GM23338 (cell line): ENCODE measurements at regions not wholly inside any gene's neighbourhood (a gene's known extent, or its start where the extent isn't known, plus 50 kb on each side); places are given as distances from the start of the nearest gene placed in this dataset.

Experiments used
- ATAC-seq: fragments of 200-7000 bp; cut with Tn5 transposase; 3 replicates; pipeline ENCODE4 v1.9.1; 2020
- DNase-seq: peaks from one replicate; pipeline ENCODE4 v3.0.0-alpha.2; 2015; ENCODE audit warnings: low spot score
- H2AFZ ChIP-seq: fragments of 200-600 bp; sonication (generic); 2 replicates; pipeline ENCODE4 v1.8.0; 2016; ENCODE audit warnings: antibody characterized with exemption, mild to moderate bottlenecking, moderate library complexity
- H3F3A ChIP-seq: fragments of 200-600 bp; sonication (generic); replicated peaks from 2 replicates; pipeline ENCODE4 v1.8.0; 2017; ENCODE audit warnings: antibody characterized with exemption, mixed run types, low read depth
- H3K27ac ChIP-seq: fragments of 200-600 bp; sonication (generic); 2 replicates; pipeline ENCODE4 v1.6.1; 2016; ENCODE audit warnings: low read depth
- H3K27me3 ChIP-seq: fragments of 200-600 bp; sonication (generic); 2 replicates; pipeline ENCODE4 v1.8.0; 2016; ENCODE audit warnings: mild to moderate bottlenecking, mixed run types, moderate library complexity; ENCODE audit not compliant: insufficient read depth
- H3K36me3 ChIP-seq: fragments of 200-600 bp; sonication (generic); 2 replicates; pipeline ENCODE4 v1.8.0; 2016; ENCODE audit warnings: mild to moderate bottlenecking; ENCODE audit not compliant: insufficient read depth
- H3K4me1 ChIP-seq: fragments of 200-600 bp; sonication (generic); 2 replicates; pipeline ENCODE4 v1.8.0; 2016; ENCODE audit warnings: mild to moderate bottlenecking, moderate library complexity; ENCODE audit not compliant: insufficient read depth
- H3K4me2 ChIP-seq: fragments of 200-600 bp; sonication (generic); 2 replicates; pipeline ENCODE4 v1.7.1; 2017; ENCODE audit warnings: mixed run types
- H3K4me3 ChIP-seq: fragments of 200-600 bp; sonication (generic); 2 replicates; pipeline ENCODE4 v1.6.1; 2016; ENCODE audit warnings: mixed run types
- H3K79me2 ChIP-seq: fragments of 200-600 bp; sonication (generic); replicated peaks from 2 replicates; pipeline ENCODE4 v1.8.0; 2017; ENCODE audit warnings: mild to moderate bottlenecking; ENCODE audit not compliant: insufficient read depth
- H3K9me2 ChIP-seq: fragments of 200-600 bp; sonication (generic); 2 replicates; pipeline ENCODE4 v1.8.0; 2017; ENCODE audit not compliant: insufficient read depth
- H4K20me1 ChIP-seq: fragments of 200-600 bp; sonication (generic); replicated peaks from 2 replicates; pipeline ENCODE4 v1.8.0; 2017; ENCODE audit warnings: mild to moderate bottlenecking; ENCODE audit not compliant: insufficient read depth
- H3K27ac Mint-ChIP-seq: 2 replicates; pipeline ENCODE4 v1.8.0; 2020; ENCODE audit warnings: inconsistent platforms, mild to moderate bottlenecking, moderate library complexity, mixed read lengths
- H3K27me3 Mint-ChIP-seq: 3 replicates; pipeline ENCODE4 v1.8.0; 2022; ENCODE audit warnings: low read depth, mild to moderate bottlenecking, moderate library complexity, mixed read lengths, inconsistent platforms; ENCODE audit not compliant: insufficient read depth, poor library complexity
- H3K36me3 Mint-ChIP-seq: 3 replicates; pipeline ENCODE4 v1.8.0; 2021; ENCODE audit warnings: low read depth, mild to moderate bottlenecking, inconsistent platforms, moderate library complexity, mixed read lengths
- H3K4me1 Mint-ChIP-seq: 3 replicates; pipeline ENCODE4 v1.8.0; 2020; ENCODE audit warnings: mild to moderate bottlenecking, inconsistent platforms, mixed read lengths
- H3K4me3 Mint-ChIP-seq: 3 replicates; pipeline ENCODE4 v1.8.0; 2021; ENCODE audit warnings: moderate library complexity, mild to moderate bottlenecking, inconsistent platforms, mixed read lengths
- H3K9me3 Mint-ChIP-seq: 3 replicates; pipeline ENCODE4 v1.8.0; 2020; ENCODE audit warnings: moderate library complexity, mild to moderate bottlenecking, inconsistent platforms, mixed read lengths
- CREB1 ChIP-seq: fragments of 250-450 bp; sonication (Bioruptor Pico); IDR thresholded peaks from 2 replicates; pipeline ENCODE4 v1.5.0; 2020; ENCODE audit warnings: low read depth, mild to moderate bottlenecking, moderate library complexity
- CTCF ChIP-seq, 2 experiments: fragments of 200-600 bp in 1 of 2; sonication (generic) in 1 of 2; conservative IDR thresholded peaks; 2 replicates each; pipeline versions ENCODE4 v1.5.1 to v1.6.1; 2016 to 2017; ENCODE audit warnings: antibody characterized with exemption in 2 of 2, low read depth in 2 of 2, mild to moderate bottlenecking in 2 of 2, moderate library complexity in 1 of 2
- ETS1 ChIP-seq: IDR thresholded peaks from 2 replicates; pipeline ENCODE4 v1.6.1; 2016; ENCODE audit warnings: antibody characterized with exemption
- EZH2 ChIP-seq: fragments of 200-600 bp; sonication (generic); IDR thresholded peaks from one replicate; pipeline ENCODE4 v1.8.0; 2017; ENCODE audit warnings: antibody characterized with exemption, mild to moderate bottlenecking, low read depth; ENCODE audit not compliant: unreplicated experiment
- EZH2phosphoT487 ChIP-seq: fragments of 200-600 bp; sonication (generic); IDR thresholded peaks from one replicate; pipeline ENCODE4 v1.8.1; 2018; ENCODE audit warnings: antibody characterized with exemption; ENCODE audit not compliant: unreplicated experiment
- JUNB ChIP-seq: IDR thresholded peaks from one replicate; pipeline ENCODE4 v1.6.1; 2016; ENCODE audit warnings: antibody characterized with exemption; ENCODE audit not compliant: unreplicated experiment
- NANOG ChIP-seq: IDR thresholded peaks from 2 replicates; pipeline ENCODE4 v1.6.1; 2016; ENCODE audit warnings: antibody characterized with exemption, borderline replicate concordance
- POLR2AphosphoS5 ChIP-seq: IDR thresholded peaks from 2 replicates; pipeline ENCODE4 v1.6.1; 2016; ENCODE audit warnings: antibody characterized with exemption, low read depth
- STAT1 ChIP-seq: IDR thresholded peaks from one replicate; pipeline ENCODE4 v1.6.1; 2016; ENCODE audit warnings: antibody characterized with exemption; ENCODE audit not compliant: unreplicated experiment
- ZNF114 ChIP-seq: fragments of 250-450 bp; sonication (Bioruptor Pico); IDR thresholded peaks from 2 replicates; pipeline ENCODE4 v1.5.0; 2020; ENCODE audit warnings: mild to moderate bottlenecking, moderate library complexity
- ZNF331 ChIP-seq: fragments of 250-450 bp; sonication (Bioruptor Pico); IDR thresholded peaks from 2 replicates; pipeline ENCODE4 v1.5.0; 2020; ENCODE audit warnings: low read depth, mild to moderate bottlenecking, moderate library complexity
- ZNF462 ChIP-seq: fragments of 250-450 bp; sonication (Bioruptor Pico); IDR thresholded peaks from 2 replicates; pipeline ENCODE4 v1.5.0; 2020; ENCODE audit warnings: mild to moderate bottlenecking, moderate library complexity
- TF ChIP-seq, protein P1 (sequence below): IDR thresholded peaks from one replicate; pipeline ENCODE4 v1.6.1; 2018; ENCODE audit warnings: antibody characterized with exemption; ENCODE audit not compliant: unreplicated experiment

DNA sequence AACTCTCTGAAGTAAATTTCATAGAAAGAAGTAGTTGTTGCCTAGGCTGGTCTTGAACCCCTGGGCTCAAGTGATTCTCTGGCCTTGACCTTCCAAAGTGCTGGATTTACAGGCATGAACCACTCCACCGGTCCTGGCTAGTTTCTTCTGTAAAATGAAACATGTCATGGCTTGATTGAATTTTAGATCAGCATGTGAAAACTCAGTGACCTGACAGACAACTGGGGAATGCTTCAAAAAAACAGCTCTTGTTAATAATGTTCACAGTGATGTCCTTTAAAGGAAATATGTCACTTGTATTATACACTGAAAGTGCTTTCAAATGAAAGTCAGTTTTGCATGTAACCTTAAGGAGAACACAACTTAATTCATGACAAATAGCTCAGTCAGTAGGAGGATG lies 118.2 kb downstream of the KLF5 start:
- no peak overlapping the region for H3K27ac Mint-ChIP-seq
- Histone ChIP-seq H3K4me1 (no peaks in the 10 kb centered on the region), H3K27ac (no peak overlapping the region), H4K20me1 (no peaks in the 10 kb centered on the region), H3F3A (no peaks in the 10 kb centered on the region), H3K4me2 (no peak overlapping the region), H3K27me3 (no peaks in the 10 kb centered on the region), H2AFZ (no peak overlapping the region), H3K9me2 (no peaks in the 10 kb centered on the region), H3K4me3 (no peak overlapping the region), H3K79me2 (no peaks in the 10 kb centered on the region), H3K36me3 (no peaks in the 10 kb centered on the region)
- TF ChIP-seq JUNB (no peak), EZH2 (no peak), ETS1 (no peak), ZNF462 (CRISPR knock-in tag) (no peak), ZNF114 (no peak), NANOG (no peak), CTCF (conservative IDR thresholded peaks at IDR 0.05; ENCODE audit: low read depth in 2 of 2) (no peak), ZNF331 (CRISPR knock-in tag) (no peak), POLR2AphosphoS5 (no peak), CREB1 (CRISPR knock-in tag) (no peak), STAT1 (no peak), EZH2phosphoT487 (no peak)
- TF ChIP-seq, protein P1, sequence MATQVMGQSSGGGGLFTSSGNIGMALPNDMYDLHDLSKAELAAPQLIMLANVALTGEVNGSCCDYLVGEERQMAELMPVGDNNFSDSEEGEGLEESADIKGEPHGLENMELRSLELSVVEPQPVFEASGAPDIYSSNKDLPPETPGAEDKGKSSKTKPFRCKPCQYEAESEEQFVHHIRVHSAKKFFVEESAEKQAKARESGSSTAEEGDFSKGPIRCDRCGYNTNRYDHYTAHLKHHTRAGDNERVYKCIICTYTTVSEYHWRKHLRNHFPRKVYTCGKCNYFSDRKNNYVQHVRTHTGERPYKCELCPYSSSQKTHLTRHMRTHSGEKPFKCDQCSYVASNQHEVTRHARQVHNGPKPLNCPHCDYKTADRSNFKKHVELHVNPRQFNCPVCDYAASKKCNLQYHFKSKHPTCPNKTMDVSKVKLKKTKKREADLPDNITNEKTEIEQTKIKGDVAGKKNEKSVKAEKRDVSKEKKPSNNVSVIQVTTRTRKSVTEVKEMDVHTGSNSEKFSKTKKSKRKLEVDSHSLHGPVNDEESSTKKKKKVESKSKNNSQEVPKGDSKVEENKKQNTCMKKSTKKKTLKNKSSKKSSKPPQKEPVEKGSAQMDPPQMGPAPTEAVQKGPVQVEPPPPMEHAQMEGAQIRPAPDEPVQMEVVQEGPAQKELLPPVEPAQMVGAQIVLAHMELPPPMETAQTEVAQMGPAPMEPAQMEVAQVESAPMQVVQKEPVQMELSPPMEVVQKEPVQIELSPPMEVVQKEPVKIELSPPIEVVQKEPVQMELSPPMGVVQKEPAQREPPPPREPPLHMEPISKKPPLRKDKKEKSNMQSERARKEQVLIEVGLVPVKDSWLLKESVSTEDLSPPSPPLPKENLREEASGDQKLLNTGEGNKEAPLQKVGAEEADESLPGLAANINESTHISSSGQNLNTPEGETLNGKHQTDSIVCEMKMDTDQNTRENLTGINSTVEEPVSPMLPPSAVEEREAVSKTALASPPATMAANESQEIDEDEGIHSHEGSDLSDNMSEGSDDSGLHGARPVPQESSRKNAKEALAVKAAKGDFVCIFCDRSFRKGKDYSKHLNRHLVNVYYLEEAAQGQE, result no peak
- no peak overlapping the region for H3K4me3 Mint-ChIP-seq
- no peaks in the 10 kb centered on the region for H3K36me3 Mint-ChIP-seq
- H3K27me3 Mint-ChIP-seq, result no peaks in the 10 kb centered on the region
- no peaks in the 10 kb centered on the region for H3K9me3 Mint-ChIP-seq
- ATAC-seq (no peak), DNase-seq (no peak)
- H3K4me1 Mint-ChIP-seq, result peaks cover 2% of the 10 kb centered on the region; the same call in 2 of the 3 replicates
